Activated CD8-positive, alpha-beta memory T cell treated with anti-CD3 and anti-CD28 coated beads, Interleukin-2, amount 10 ng/mL, durations not matched to agents 7 days and 5 days (primary cell): ENCODE measurements at regions not wholly inside any gene's neighbourhood (a gene's known extent, or its start where the extent isn't known, plus 50 kb on each side); places are given as distances from the start of the nearest gene placed in this dataset.

Experiments used
- ATAC-seq: fragments of 150-1000 bp; cut with Tn5 transposase; one replicate; pipeline ENCODE4 v1.10.0; 2021; ENCODE audit warnings: moderate library complexity
- CTCF ChIA-PET: fragments of 350-600 bp; sonication (Branson Sonifier 250); formaldehyde crosslinking; loops from one replicate; lab custom pipeline; 2021; ENCODE audit warnings: antibody characterized with exemption; lab: Charles Lee
- DNase-seq: peaks from one replicate; pipeline ENCODE4 v3.0.0-alpha.2; 2020
- H3K27ac Mint-ChIP-seq: one replicate; pipeline ENCODE4 v1.8.0; 2021; ENCODE audit warnings: mild to moderate bottlenecking, mixed read lengths
- H3K27me3 Mint-ChIP-seq: one replicate; pipeline ENCODE4 v1.8.0; 2021; ENCODE audit warnings: mixed read lengths
- H3K36me3 Mint-ChIP-seq: one replicate; pipeline ENCODE4 v1.8.0; 2021; ENCODE audit warnings: mild to moderate bottlenecking, mixed read lengths
- H3K4me1 Mint-ChIP-seq: one replicate; pipeline ENCODE4 v1.8.0; 2021; ENCODE audit warnings: mixed read lengths
- H3K4me3 Mint-ChIP-seq: one replicate; pipeline ENCODE4 v1.8.0; 2021; ENCODE audit warnings: mild to moderate bottlenecking, moderate library complexity, mixed read lengths
- H3K9me3 Mint-ChIP-seq: one replicate; pipeline ENCODE4 v1.8.0; 2022; ENCODE audit warnings: low read depth, mixed read lengths

DNA sequence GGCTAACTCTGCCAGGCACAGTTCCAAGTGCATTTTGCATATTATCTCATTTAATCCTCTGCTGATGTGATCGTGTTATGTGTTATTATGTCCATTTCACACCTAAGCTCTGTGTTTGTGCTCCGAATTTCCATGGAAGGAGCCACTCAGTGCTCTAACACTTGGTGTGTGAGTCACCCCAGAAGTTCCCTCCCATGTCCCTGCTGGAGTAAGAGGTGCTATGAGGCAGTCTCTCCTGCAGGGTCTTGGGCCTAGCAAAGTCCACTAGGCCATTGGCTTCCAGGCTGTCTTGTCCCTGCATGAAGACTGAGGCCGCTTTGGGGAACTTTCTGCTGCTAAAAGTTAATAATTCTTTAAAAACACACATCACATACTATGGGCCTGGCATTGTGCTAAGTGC, 405.9 kb upstream of the SULF2 start:
- DNase-seq (no peak), ATAC-seq (no peak)
- H3K36me3 Mint-ChIP-seq = no peaks in the 10 kb centered on the region
- no peak overlapping the region for H3K4me3 Mint-ChIP-seq
- no peaks in the 10 kb centered on the region for H3K9me3 Mint-ChIP-seq
- no peaks in the 10 kb centered on the region for H3K4me1 Mint-ChIP-seq
- H3K27ac Mint-ChIP-seq = no peak overlapping the region
- CTCF ChIA-PET = no interaction called here
- no peaks in the 10 kb centered on the region for H3K27me3 Mint-ChIP-seq

- DNase-seq (no peak), ATAC-seq (no peak)
- CTCF ChIA-PET = no interaction called here
- no peaks in the 10 kb centered on the region for H3K9me3 Mint-ChIP-seq
- H3K4me1 Mint-ChIP-seq = no peaks in the 10 kb centered on the region
- H3K27me3 Mint-ChIP-seq = no peaks in the 10 kb centered on the region
- no peak overlapping the region for H3K4me3 Mint-ChIP-seq
- no peaks in the 10 kb centered on the region for H3K36me3 Mint-ChIP-seq
- H3K27ac Mint-ChIP-seq = no peak overlapping the region
Observed at GRCh38 chr20:48190757-48191156, 405.5 kb upstream of the SULF2 start.

DNA sequence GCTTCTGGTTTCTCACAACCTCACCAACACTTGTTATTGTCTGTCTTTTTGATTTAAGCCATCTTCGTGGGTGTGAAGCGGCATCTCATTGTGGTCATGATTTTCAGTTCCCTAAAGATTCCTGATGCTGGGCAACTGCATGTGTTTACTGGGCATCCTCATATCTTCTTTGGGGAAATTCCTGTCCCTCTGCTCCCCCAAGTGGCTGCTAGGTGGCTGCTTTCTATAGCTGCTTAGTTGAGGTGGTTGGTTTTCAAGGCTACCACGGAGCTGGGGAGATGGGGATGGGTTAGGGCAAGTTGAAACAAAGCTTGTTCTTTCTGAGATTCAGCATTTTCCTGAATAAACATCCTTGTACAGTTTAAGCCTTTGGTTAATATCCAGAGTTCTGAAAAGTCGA, 403.9 kb upstream of the SULF2 start:
- no peak overlapping the region for H3K27ac Mint-ChIP-seq
- H3K4me3 Mint-ChIP-seq = no peak overlapping the region
- H3K4me1 Mint-ChIP-seq = no peaks in the 10 kb centered on the region
- no peaks in the 10 kb centered on the region for H3K36me3 Mint-ChIP-seq
- ATAC-seq (no peak), DNase-seq (no peak)
- CTCF ChIA-PET = interaction anchor here (0.9 kb wide), 1 partner anchor 464 kb away, joined by 3 read pairs; no protein-coding TSS in a partner anchor
- no peaks in the 10 kb centered on the region for H3K9me3 Mint-ChIP-seq
- no peaks in the 10 kb centered on the region for H3K27me3 Mint-ChIP-seq

DNA sequence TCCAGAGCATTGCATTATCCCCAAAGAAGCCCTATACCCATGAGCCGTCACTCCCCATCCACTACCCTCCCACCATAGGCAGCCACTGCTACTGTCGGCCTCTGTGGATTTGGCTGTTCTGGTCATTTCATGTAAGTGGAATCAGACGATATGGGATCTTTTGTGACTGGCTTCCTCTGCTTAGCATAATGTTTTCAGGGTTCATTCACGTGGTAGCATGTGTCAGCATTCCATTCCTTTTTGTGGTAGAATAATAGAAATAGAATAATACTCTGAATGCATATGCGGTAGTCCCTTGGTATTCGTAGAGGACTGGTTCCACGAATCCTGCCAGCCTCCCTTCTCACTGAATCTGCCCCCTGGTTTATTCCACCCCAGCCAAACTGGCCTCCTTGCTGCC, 402.6 kb upstream of the SULF2 start:
- H3K4me3 Mint-ChIP-seq = no peak overlapping the region

GRCh38 chr20:48186915-48187314, 401.6 kb upstream of the SULF2 start:
- H3K27me3 Mint-ChIP-seq = no peaks in the 10 kb centered on the region
- DNase-seq (no peak), ATAC-seq (no peak)
- no peak overlapping the region for H3K27ac Mint-ChIP-seq
- no peaks in the 10 kb centered on the region for H3K4me1 Mint-ChIP-seq
- no peaks in the 10 kb centered on the region for H3K9me3 Mint-ChIP-seq
- H3K36me3 Mint-ChIP-seq = no peaks in the 10 kb centered on the region
- no peak overlapping the region for H3K4me3 Mint-ChIP-seq
- CTCF ChIA-PET = no interaction called here

More for the DNA sequence above, 402.6 kb upstream of the SULF2 start:
- Mint-ChIP-seq H3K4me1 (no peaks in the 10 kb centered on the region), H3K36me3 (no peaks in the 10 kb centered on the region), H3K27me3 (no peaks in the 10 kb centered on the region), H3K9me3 (no peaks in the 10 kb centered on the region), H3K27ac (no peak overlapping the region)
- no peak for DNase-seq
- ATAC-seq = no peak
- CTCF ChIA-PET = no interaction called here

- no peak for ATAC-seq
- no peak for DNase-seq
- Mint-ChIP-seq H3K4me3 (no peak overlapping the region), H3K9me3 (no peaks in the 10 kb centered on the region), H3K36me3 (no peaks in the 10 kb centered on the region), H3K27me3 (no peaks in the 10 kb centered on the region), H3K4me1 (no peaks in the 10 kb centered on the region), H3K27ac (no peak overlapping the region)
- CTCF ChIA-PET = no interaction called here
Observed at GRCh38 chr20:48186447-48186846, 401.2 kb upstream of the SULF2 start.

GRCh38 chr20:48184229-48184628, 398.9 kb upstream of the SULF2 start:
- DNase-seq (no peak), ATAC-seq (no peak)
- no peaks in the 10 kb centered on the region for H3K4me1 Mint-ChIP-seq
- no peak overlapping the region for H3K27ac Mint-ChIP-seq
- no peaks in the 10 kb centered on the region for H3K27me3 Mint-ChIP-seq
- no peaks in the 10 kb centered on the region for H3K36me3 Mint-ChIP-seq
- H3K4me3 Mint-ChIP-seq = no peak overlapping the region
- H3K9me3 Mint-ChIP-seq = no peaks in the 10 kb centered on the region
- CTCF ChIA-PET = no interaction called here

- Mint-ChIP-seq H3K36me3 (no peaks in the 10 kb centered on the region), H3K4me3 (no peak overlapping the region), H3K27me3 (peaks cover 4% of the 10 kb centered on the region), H3K27ac (no peak overlapping the region), H3K4me1 (no peaks in the 10 kb centered on the region), H3K9me3 (no peaks in the 10 kb centered on the region)
- no peak for ATAC-seq
- no peak for DNase-seq
- CTCF ChIA-PET = interaction anchor here (0.9 kb wide), 1 partner anchor 393 kb away, joined by 3 read pairs; no protein-coding TSS in a partner anchor
Observed at GRCh38 chr20:48181261-48181935, 396.1 kb upstream of the SULF2 start.

GRCh38 chr20:48180618-48181017, 395.3 kb upstream of the SULF2 start:
- CTCF ChIA-PET = no interaction called here
- H3K27ac Mint-ChIP-seq = no peak overlapping the region
- no peaks in the 10 kb centered on the region for H3K4me1 Mint-ChIP-seq
- H3K27me3 Mint-ChIP-seq = peaks cover 4% of the 10 kb centered on the region
- no peak overlapping the region for H3K4me3 Mint-ChIP-seq
- no peaks in the 10 kb centered on the region for H3K9me3 Mint-ChIP-seq
- ATAC-seq = no peak
- no peaks in the 10 kb centered on the region for H3K36me3 Mint-ChIP-seq
- no peak for DNase-seq

- Mint-ChIP-seq H3K4me1 (no peaks in the 10 kb centered on the region), H3K9me3 (no peaks in the 10 kb centered on the region), H3K4me3 (no peak overlapping the region), H3K27ac (no peak overlapping the region), H3K27me3 (peaks cover 4% of the 10 kb centered on the region), H3K36me3 (no peaks in the 10 kb centered on the region)
- CTCF ChIA-PET = no interaction called here
- DNase-seq (no peak), ATAC-seq (no peak)
Observed at GRCh38 chr20:48180024-48180423, 394.7 kb upstream of the SULF2 start.

DNA sequence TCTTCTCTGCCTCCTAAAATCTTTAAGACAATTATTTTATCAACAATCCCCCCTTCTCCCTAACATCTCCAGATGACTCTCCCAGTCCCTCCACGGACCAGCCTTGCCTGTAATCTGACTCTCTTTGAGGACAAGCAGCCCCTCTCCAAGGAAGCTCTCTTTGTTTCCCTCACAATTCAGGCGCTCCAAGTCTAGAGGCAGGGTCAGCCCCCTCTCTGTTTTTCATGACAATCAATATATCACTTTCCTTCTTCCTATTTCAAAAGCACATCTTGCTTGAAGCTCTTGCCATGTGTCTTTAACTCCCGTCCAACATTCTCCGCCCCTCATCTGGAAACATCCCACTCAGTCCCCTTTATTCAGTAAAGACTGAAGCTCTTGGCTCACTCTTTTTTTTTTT, 393.4 kb upstream of the SULF2 start:
- CTCF ChIA-PET = no interaction called here
- no peaks in the 10 kb centered on the region for H3K36me3 Mint-ChIP-seq
- no peak overlapping the region for H3K27ac Mint-ChIP-seq
- H3K4me3 Mint-ChIP-seq = no peak overlapping the region
- H3K4me1 Mint-ChIP-seq = no peaks in the 10 kb centered on the region
- no peak for DNase-seq
- H3K9me3 Mint-ChIP-seq = no peaks in the 10 kb centered on the region
- H3K27me3 Mint-ChIP-seq = peaks cover 10% of the 10 kb centered on the region
- ATAC-seq = no peak

- peaks cover 11% of the 10 kb centered on the region for H3K27me3 Mint-ChIP-seq
- ATAC-seq (no peak), DNase-seq (no peak)
- H3K27ac Mint-ChIP-seq = no peak overlapping the region
- CTCF ChIA-PET = no interaction called here
- H3K4me1 Mint-ChIP-seq = no peaks in the 10 kb centered on the region
- H3K36me3 Mint-ChIP-seq = no peaks in the 10 kb centered on the region
- H3K9me3 Mint-ChIP-seq = no peaks in the 10 kb centered on the region
- H3K4me3 Mint-ChIP-seq = no peak overlapping the region
Observed at GRCh38 chr20:48177058-48177457, 391.8 kb upstream of the SULF2 start.

DNA sequence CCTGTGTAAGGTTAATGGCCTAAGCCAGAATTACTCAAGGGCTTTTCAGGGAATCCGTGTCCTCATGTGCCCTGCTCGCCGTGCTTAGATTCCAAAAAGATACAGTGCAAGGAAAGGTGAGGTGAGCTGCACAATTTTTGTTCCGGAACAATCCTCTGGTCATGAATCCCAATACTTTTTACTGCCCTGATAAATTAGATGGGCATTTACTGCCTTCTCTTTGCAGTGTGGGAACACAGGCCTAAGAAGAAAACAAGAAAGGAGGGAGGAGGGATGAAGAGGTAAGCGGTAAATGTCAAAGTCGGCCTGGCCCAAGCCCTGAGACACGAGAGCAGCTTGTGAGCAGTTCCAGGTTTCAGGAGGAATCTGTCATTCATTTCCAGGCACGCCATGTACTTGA, 390.9 kb upstream of the SULF2 start:
- Mint-ChIP-seq H3K4me1 (no peaks in the 10 kb centered on the region), H3K27me3 (peaks cover 11% of the 10 kb centered on the region), H3K4me3 (no peak overlapping the region), H3K9me3 (no peaks in the 10 kb centered on the region), H3K36me3 (no peaks in the 10 kb centered on the region), H3K27ac (no peak overlapping the region)
- no peak for DNase-seq
- ATAC-seq = no peak
- CTCF ChIA-PET = no interaction called here

- no peak for DNase-seq
- no peaks in the 10 kb centered on the region for H3K36me3 Mint-ChIP-seq
- no peak overlapping the region for H3K27ac Mint-ChIP-seq
- no peaks in the 10 kb centered on the region for H3K4me1 Mint-ChIP-seq
- H3K9me3 Mint-ChIP-seq = no peaks in the 10 kb centered on the region
- H3K27me3 Mint-ChIP-seq = peaks cover 11% of the 10 kb centered on the region
- H3K4me3 Mint-ChIP-seq = no peak overlapping the region
- CTCF ChIA-PET = no interaction called here
- no peak for ATAC-seq
Observed at GRCh38 chr20:48175261-48175660, 390.0 kb upstream of the SULF2 start.

- Mint-ChIP-seq H3K9me3 (no peaks in the 10 kb centered on the region), H3K4me3 (no peak overlapping the region), H3K36me3 (no peaks in the 10 kb centered on the region), H3K4me1 (no peaks in the 10 kb centered on the region), H3K27ac (no peak overlapping the region), H3K27me3 (peaks cover 7% of the 10 kb centered on the region)
- no peak for ATAC-seq
- CTCF ChIA-PET = no interaction called here
- no peak for DNase-seq
Observed at GRCh38 chr20:48172357-48172702, 387.0 kb upstream of the SULF2 start.
